Mucosa of gallbladder (tissue), 1 donor: ENCODE measurements at regions not wholly inside any gene's neighbourhood (a gene's known extent, or its start where the extent isn't known, plus 50 kb on each side); places are given as distances from the start of the nearest gene placed in this dataset.

Experiments used
- DNase-seq: peaks from one replicate; pipeline ENCODE4 v3.0.0-alpha.2; 2020; ENCODE audit warnings: low spot score
- donor health status: DM: no; HTN: no; CAD: no.

DNA sequence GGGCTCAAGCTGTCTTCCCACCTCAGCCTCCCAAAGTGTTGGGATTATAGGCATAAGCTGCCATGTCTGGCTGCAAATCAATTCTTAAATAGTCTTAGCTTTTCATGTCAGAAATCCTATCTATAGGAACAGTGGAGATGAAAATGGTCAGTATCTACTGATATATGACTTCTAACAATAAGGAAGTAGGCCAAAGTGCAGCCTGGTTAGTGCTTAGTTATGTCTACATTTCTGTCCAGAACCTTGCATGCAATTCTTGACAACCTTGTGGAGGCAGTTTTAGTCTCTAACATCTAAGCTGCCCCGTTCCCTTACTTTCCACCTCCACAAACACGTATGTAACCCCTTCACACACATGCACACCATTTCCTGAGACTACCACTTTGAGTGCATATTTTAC is 169.2 kb upstream of the SPATS2L start:
- no peak for DNase-seq

DNA sequence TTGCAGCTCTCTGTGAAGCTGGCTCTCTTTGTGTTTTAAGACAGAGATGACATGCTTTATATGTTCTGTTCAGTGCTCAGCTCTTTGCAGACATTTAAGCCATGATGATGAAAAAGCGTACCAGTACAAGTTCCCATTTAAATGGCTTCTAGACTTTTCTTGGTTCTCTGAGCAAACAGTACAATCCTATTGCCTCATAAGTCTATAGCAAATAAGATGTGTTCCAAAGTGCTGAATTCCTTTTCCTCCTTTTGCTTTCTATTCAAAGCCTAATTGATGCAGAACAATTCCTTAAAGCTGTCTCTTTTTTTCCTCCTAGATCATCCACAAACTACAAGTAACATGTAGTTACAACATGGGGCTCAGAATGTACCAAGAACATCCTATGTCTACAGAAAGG is 168.8 kb upstream of the SPATS2L start:
- DNase-seq = no peak

DNA sequence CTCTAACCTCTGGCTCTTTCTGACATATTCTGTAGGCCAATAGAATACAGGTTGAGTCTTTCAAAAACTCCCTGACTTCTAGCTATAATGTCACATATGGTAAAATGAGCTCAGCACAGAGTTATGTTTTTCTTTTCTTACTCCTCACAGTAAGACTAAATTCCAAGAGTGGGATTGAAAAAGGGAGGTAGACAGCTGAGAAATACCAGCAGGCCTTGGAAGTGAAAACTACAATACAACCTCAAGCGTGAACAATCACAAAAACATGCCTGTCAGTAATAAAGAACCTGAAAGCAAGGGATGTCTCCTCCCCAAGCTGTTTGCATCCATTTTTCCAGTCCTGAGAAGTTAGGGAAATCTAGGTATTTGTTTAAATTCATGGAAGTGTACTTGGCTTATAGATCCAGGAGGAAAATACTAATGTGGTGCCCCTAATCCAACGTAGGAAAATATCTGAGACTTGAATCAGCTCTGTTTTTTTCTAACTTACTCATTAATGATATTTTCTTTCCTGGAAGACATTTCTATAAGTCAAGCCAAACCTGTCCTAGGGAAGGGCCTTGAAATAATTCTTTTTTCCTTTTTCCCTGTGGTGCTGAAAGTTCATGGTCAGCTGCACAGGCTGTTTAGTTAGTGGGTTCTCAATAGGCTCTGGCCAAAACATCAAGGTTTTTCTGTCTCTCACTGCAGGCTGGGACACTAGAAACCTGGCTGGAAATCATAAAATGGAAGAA is 167.9 kb upstream of the SPATS2L start:
- DNase-seq = no peak

DNA sequence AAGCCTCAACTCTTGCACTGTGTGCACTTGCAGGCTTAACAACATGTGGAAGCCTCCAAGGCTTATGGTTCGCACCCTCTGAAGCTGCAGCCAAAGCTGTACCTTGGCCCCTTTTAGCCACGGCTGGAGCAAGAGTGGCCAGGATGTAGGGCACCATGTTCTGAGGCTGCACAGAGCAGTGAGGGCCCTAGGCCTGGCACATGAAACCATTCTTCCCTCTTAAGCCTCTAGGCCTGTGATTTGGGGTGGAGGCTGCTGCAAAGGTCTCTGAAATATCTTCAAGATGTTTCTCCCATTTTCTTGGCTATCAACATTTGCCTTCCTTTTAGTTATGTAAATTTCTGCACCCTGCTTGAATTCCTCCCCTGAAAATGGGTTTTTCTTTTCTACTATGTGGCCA is 161.9 kb upstream of the SPATS2L start:
- no peak for DNase-seq

DNA sequence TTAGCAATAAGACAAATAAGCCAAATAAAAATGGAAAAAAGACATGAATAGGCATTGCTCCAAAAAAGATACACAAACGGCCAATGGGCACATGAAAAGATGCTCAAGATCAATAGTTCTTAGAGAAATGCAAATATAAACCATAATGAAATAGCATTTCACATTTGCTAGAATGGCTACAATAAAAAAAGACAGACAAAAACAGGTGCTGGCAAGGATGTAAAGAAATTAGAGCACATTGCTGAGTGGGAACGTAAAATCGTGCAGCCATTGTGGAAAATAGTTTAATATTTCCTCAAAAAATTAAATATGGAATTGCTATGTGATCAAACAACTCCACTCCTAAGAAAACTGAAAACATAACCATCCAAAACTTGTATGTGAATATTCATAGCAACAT is 160.0 kb upstream of the SPATS2L start:
- no peak for DNase-seq

DNA sequence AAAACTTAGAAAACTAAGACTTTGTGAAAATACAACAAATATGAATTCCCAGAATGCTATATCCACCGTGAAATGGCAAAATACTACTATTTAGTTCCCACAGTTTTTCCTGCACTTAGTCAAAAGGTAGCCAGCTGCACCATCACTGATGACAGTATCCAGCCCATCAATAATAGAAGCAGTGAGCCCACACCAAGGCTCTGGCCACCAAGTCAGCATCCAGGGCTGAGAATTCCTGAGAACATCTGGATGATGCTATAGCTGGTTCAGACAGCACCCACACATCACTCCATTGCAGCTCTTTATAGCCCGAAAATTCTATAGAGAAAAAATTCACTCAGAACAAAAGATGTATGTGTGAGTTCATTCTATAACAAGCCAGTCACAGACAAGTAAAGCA is 159.1 kb upstream of the SPATS2L start:
- no peak for DNase-seq

DNA sequence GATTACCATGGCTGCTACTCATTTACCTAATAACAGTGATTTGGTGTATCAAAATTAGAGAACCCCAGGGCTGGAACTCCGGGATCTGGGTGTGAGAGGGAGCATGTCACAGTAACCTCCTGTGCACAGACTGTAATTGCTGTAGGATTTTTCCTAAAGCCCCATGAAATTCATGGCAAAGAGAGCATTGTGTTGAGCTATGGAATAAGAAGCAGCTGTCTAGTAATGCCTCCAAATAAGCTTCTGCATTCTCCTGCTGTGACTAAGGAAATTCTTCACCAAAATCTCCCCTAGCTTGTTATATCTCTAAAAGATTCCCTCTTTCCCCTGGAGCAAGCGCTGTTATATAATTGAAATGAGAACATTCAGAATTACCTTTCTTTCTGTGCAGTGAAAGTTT is 158.1 kb upstream of the SPATS2L start:
- DNase-seq = no peak

DNA sequence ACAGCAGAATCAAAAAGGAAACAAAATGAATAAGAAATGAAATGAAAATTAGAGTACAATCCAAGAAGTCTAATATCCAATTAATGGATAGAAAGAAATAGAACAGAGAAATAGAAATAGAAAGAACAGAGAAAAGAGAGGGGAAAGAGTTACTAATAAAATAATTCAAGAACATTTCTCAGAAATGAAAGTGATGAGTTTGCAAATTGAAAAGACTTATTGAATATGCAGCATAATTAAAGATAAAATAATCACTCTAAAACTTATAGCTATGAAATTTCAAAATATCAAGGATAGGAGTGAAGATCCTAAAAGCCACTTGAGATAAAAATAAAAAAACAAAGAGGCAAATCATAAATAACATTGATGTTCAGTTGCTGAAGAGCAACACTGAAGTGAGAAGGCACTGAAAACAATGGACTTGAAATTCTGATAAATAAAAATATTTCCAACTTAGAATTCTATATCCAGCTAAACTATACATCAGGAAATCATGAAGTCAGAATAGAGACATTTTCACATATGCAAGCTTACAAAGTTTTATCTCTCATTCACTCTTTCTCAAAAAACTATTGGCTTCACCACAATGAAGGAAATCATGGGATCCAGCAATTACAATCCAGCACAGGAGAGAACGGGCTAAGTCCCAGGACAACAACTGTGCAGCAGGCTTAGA is 155.9 kb upstream of the SPATS2L start:
- no peak for DNase-seq

DNA sequence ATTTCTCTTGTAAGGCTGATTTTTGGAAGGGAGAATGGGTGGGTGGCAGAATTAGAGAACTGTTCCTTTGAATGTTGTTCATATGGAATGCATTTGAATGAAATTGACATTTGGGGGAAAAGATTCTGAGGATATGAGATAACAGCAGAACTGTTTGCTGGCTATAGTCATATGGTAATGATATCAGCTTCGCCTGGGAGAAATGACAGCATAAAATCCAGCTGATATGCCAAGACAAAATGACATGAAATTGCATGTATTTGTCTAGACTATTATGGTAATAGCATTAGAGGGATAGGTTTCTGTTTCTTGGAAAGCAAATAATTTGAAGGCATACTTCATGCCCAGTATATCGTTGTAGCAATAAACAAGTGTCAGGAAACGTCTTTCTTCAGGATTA is 150.8 kb upstream of the SPATS2L start:
- no peak for DNase-seq

DNA sequence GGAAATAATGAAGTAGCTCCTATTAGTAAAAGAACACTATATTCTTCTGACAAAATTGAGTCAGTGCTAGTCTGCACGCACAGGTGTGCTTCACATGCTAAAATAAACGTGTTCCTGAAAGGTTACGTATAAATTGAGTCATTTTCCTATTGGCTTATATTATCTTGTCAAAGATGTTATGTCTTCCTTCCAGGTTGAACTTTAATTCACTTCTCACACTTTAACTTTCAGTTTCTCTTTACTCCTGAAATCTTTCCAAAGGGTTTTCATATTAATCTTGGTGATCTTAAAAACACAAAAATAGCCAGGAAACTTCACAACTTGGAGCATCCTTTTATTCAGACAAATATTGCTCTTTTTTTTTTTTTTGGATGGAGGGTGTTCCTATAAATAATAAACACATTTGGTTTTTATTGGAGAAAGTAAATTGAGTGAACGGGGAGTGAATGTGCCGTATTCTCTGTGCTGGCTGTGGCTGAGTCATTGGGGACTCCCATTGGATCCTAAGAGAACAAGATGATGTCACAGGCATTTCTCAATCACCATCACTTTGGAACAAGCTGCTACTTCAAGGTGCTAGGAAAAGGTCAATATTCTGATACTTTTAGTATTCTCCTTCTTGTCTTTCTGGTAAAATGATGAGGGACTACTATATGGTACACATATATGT is 150.2 kb upstream of the SPATS2L start:
- peak; percentile 57 for DNase-seq

DNA sequence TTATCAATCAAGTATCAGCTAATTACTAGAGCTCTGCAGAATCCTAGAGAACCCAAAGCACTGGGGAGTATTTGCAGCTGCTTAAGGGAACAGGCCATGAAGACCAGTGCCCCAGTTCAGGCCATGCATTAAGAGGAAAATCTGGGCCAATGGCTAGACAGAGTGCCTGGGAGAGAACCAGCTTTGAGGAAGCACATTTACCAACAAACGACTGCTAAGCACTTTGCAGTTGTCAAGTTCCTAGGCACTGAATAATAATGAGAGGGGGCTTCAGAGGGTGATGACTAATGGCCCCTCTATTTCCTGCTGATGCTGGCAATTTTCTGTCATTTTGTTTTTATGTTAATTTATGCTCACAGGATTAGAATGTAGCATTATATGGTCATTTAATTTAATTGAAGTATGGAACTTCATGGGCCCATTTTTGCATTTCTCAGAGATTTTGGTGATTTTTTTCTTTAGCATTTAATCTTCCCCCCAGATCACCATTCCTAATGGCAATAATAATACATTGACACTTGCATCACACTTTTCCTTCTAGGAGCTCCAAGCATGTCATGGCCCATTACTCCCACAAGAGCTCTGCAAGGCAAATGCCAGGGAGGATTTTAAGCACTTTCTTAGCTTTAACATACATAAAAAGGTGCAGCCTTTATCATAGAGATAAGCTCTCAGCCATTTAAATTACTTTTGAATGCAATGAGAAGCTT is 147.7 kb upstream of the SPATS2L start:
- DNase-seq = no peak

DNA sequence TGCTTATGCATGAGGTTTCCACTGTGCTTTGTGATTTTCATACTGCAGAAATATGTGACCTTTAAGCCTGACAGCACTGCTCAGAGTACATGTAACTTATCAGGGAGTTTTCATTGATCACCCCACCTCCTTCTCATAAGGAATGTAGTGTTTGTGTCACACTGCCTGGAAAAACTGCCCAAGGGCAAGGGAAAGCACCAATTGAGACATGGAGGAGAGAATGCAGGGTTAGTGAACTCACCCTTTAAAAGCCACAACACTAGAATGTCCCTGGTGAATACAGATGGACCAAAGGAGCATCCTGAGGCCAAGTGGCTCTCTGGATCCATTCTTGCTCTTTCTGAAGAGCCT is 147.2 kb upstream of the SPATS2L start:
- DNase-seq = peak; percentile 53

DNA sequence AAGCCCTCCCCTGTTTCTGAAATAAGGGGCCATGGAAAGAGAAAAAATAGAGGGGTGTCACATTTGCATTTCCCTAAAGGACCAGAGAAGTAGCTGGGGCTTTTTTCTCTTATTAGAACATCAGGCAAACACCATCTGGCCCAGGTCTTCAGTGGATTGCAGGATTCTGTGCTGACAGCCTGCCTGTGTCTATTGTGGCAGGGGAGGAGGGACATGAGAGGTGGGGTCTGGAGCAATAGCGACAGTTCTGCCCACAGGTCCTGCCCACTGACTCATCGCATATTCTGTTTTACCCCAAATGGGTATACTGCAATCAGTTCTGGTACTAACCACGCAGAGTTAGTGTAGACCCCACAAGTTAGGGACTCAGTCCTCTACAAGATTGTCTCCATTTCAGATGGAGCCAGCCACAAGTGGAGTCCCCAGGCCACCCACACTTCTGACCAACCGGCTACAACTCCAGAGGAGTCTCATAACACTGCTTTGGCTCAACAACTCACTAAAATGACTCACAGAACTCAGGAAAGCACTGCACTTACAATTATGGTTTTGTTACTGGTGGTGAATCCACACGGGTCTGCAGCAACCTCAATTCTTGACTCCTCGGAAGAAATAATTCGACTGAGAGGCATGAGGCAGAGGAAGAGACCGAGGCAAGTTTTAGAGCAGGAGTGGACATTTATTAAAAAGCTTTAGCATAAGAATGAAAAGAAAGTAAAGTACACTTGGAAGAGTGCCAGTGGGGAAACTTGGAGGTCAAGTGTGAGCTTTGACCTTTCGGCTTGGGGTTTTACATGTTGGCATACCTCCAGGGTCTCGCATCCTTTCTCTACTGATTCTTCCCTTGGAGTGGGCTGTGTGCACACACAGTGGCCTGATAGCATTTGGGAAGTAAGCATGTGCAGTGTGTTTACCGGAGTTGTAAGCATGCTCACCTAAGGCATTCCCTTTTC is 146.4 kb upstream of the SPATS2L start:
- no peak for DNase-seq

DNA sequence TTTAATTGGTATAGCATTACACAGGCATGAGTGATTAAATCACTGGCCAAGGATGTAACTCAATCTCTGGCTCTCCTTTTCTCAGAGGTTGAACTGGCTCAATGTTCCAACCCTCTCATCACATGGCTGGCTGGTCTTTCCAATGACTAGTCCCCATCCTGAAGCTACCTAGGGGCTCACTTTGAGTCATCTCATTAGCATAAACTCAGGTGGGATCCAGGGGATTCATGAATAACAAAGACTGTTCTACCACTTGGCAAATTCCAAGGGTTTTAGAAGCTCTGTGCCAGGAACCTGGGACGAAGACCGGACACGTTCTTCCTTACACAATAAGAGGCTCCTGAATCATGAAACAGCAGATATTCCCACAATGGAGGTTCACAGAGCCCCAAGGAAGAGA is 145.0 kb upstream of the SPATS2L start:
- no peak for DNase-seq

DNA sequence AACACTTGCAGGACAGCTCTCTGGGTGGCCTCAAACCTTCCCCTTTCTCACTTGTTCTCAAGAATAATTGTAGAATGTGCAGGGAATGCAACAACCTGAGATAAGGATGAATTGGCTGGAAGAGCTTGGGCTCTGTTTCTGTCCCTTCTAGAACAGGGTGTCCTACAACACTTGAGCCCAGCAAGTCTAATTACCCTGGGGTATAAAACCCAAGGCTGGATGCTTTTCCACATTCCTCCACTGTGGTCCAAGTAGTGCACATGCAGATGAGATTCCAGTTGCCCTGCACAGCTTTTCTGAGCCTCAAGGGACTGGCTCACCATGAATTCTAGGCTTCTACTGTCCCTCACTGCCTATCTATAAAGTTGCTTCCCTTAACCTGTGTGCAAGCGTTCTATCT is 140.8 kb upstream of the SPATS2L start:
- DNase-seq = no peak

DNA sequence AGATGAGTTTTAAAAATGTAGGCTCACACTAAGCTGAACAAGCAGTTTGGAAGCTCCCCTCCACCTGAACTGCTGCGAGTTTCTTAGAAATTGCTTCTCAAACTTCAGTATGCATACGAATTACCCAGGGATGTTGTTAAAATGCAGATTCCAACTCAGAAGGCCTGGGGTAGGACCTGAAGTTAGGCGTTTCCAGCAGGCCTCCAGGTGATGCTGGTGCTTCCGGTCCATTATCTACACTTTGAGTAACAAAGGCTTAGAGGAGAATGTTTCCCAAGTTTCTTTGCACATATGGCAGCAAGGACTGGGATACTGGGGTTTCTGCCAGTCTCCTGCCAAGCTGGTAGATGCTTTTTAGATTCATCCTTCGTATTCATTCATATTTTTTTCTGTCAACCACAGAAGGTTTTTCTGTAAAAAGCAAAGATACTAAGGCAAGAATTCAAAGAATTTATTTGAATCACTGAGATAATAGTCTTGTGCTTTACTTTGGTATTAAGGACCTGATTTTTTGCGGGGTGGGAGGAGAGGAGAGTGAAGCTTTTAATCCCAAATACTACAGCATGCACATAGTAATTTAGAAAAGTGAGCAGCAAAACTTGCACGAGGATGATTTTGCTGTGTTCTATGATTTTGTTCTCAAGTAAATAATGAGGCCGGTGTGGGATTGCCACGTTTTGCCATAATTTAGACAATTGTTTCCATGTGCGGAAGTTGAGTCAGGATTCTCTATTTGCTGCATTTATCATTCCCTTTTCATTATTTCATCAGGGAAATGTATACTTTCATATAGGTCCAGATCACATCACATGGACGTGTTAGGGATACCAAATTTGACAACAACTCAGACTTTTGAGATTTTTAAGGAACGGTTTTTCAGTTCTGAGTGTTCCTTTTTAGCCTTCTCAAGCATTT is 137.6 kb upstream of the SPATS2L start:
- no peak for DNase-seq

DNA sequence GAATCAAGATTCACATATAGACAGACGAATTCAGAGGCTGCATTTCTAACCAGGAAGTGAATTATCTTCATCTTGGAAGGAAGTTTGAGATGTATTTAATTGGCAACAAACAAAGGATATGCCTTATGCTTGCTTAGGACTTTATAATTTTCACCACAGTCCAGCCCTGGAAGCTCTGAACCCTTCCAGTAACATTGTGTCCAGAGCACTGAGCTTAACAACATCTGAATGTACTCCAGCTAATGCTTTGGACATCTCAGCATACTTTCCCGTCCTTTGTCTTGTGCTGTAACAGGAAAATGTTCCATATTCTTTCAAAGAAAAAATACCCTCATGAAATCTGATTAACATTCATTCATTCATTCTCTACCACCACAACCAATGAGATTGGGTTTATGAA is 136.3 kb upstream of the SPATS2L start:
- no peak for DNase-seq

DNA sequence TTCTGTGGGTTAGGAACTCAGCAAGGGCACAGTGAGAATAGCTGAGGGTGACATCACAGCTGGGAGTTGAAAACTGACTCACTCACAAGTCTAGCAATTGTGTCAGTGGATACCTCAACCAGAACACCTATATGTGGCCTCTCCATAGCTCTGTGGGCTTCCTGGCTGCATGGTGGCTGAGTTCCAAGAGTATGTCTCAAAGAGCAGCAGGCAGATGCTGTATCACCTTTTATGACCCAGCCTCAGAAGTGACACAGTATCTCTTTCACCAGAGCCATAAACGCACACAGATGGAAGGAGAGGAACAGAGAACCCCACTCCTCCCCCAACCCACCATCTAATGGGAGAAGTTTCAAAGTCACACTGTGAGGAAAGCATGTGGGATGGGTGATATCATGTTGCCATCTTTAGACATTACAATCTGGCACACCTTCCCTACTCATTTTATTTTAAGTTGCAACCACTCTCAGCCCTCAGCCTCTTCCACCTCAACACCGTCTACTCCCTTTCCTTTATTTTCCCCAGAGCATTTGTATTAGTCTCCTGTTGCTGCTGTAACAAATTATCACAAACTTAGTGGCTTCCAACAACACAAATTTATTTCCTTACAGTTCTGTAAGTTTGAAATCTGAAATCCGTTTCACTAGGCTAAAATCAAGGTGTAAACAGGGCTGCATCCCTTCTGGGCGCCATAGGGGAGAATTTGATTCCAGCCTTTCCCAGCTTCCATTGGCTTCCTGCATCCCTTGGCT is 134.6 kb upstream of the SPATS2L start:
- DNase-seq = no peak

DNA sequence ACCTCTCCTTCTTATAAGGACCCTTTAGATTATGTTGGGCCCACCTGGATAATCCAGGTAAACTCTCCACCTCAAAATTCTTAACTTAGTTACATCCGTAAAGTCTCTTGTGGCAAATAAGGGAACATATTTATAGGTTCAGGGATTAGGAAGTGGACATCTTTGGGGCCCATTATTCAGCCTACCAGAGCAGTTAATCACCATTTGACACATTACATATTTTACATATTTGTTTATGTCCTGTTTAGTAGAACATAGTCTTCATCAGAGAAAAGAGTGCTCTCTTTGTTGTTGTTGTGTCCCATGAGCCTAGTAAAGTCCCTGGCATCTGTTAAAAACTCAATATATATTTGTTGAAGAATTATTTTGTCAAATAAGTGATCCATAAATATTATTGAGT is 134.0 kb upstream of the SPATS2L start:
- no peak for DNase-seq
